ENCODE measurements at regions not wholly inside any gene's neighbourhood (a gene's known extent, or its start where the extent isn't known, plus 50 kb on each side); places are given as distances from the start of the nearest gene placed in this dataset.

GRCh38 chr13:37945651-37946575 lies 76.3 kb upstream of the TRPC4 start:
- Histone ChIP-seq H4K8ac (ENCODE audit: low read depth, low read length) (no peak overlapping the region), H3K27me3 (ENCODE audit: insufficient read depth, low read length) (no peaks in the 10 kb centered on the region), H3K4me3 (ENCODE audit: low read depth, low read length) (no peak overlapping the region), H3K4me2 (ENCODE audit: low read length) (no peak overlapping the region), H3K18ac (ENCODE audit: low read length) (no peak overlapping the region), H4K91ac (ENCODE audit: low read depth, low read length) (no peak overlapping the region), H3K79me1 (ENCODE audit: low read length) (no peaks in the 10 kb centered on the region), H3K79me2 (ENCODE audit: control insufficient read depth, insufficient read depth, low read length, poor library complexity) (no peaks in the 10 kb centered on the region), H3K36me3 (ENCODE audit: control insufficient read depth in 1 of 2, insufficient read depth in 2 of 2, low read length in 2 of 2) (no peaks in the 10 kb centered on the region), H3K9me3 (ENCODE audit: insufficient read depth, low read depth, low read length) (no peaks in the 10 kb centered on the region), H2AFZ (ENCODE audit: insufficient read depth, low read length, poor library complexity) (no peak overlapping the region), H3K23ac (ENCODE audit: low read length) (no peak overlapping the region), H3K27ac (ENCODE audit: low read depth, low read length) (no peak overlapping the region), H2BK120ac (ENCODE audit: insufficient read depth, low read length, poor library complexity) (no peak overlapping the region), H2AK5ac (ENCODE audit: low read length) (no peak overlapping the region), H4K12ac (ENCODE audit: low read depth, low read length) (no peak overlapping the region), H2BK12ac (ENCODE audit: low read length) (no peak overlapping the region), H3K9ac (ENCODE audit: low read length) (no peak overlapping the region), H2BK5ac (ENCODE audit: low read depth, low read length, poor library complexity) (no peak overlapping the region), H3K4me1 (ENCODE audit: control insufficient read depth in 1 of 2, insufficient read depth in 2 of 2, low read length in 2 of 2) (no peaks in the 10 kb centered on the region), H3K4ac (ENCODE audit: low read depth, low read length) (no peak overlapping the region), H3K14ac (ENCODE audit: low read length) (no peak overlapping the region)
- no CpG with 5 or more reads among the region's 4 CpGs for WGBS (ENCODE audit: extremely low coverage, insufficient coverage, insufficient read length)
- DNase-seq = no peak

GRCh38 chr13:37944869-37945442 lies 75.4 kb upstream of the TRPC4 start:
- no peak overlapping the region for H2AFZ ChIP-seq (ENCODE audit: insufficient read depth, low read length, poor library complexity)
- H3K79me1 ChIP-seq (ENCODE audit: low read length) = no peaks in the 10 kb centered on the region
- no peak overlapping the region for H3K14ac ChIP-seq (ENCODE audit: low read length)
- no CpG with 5 or more reads among the region's 8 CpGs for WGBS (ENCODE audit: extremely low coverage, insufficient coverage, insufficient read length)
- H3K23ac ChIP-seq (ENCODE audit: low read length) = no peak overlapping the region
- no peak overlapping the region for H4K8ac ChIP-seq (ENCODE audit: low read depth, low read length)
- H3K4me3 ChIP-seq (ENCODE audit: low read depth, low read length) = no peak overlapping the region
- H2AK5ac ChIP-seq (ENCODE audit: low read length) = no peak overlapping the region
- H3K9ac ChIP-seq (ENCODE audit: low read length) = no peak overlapping the region
- DNase-seq = no peak
- no peaks in the 10 kb centered on the region for H3K4me1 ChIP-seq (ENCODE audit: control insufficient read depth in 1 of 2, insufficient read depth in 2 of 2, low read length in 2 of 2)
- H3K18ac ChIP-seq (ENCODE audit: low read length) = no peak overlapping the region
- H3K4ac ChIP-seq (ENCODE audit: low read depth, low read length) = no peak overlapping the region
- H4K91ac ChIP-seq (ENCODE audit: low read depth, low read length) = no peak overlapping the region
- H3K27ac ChIP-seq (ENCODE audit: low read depth, low read length) = no peak overlapping the region
- no peak overlapping the region for H2BK5ac ChIP-seq (ENCODE audit: low read depth, low read length, poor library complexity)
- no peaks in the 10 kb centered on the region for H3K9me3 ChIP-seq (ENCODE audit: insufficient read depth, low read depth, low read length)
- H3K79me2 ChIP-seq (ENCODE audit: control insufficient read depth, insufficient read depth, low read length, poor library complexity) = no peaks in the 10 kb centered on the region
- H3K27me3 ChIP-seq (ENCODE audit: insufficient read depth, low read length) = no peaks in the 10 kb centered on the region
- no peak overlapping the region for H3K4me2 ChIP-seq (ENCODE audit: low read length)
- no peaks in the 10 kb centered on the region for H3K36me3 ChIP-seq (ENCODE audit: control insufficient read depth in 1 of 2, insufficient read depth in 2 of 2, low read length in 2 of 2)
- no peak overlapping the region for H4K12ac ChIP-seq (ENCODE audit: low read depth, low read length)
- no peak overlapping the region for H2BK12ac ChIP-seq (ENCODE audit: low read length)
- no peak overlapping the region for H2BK120ac ChIP-seq (ENCODE audit: insufficient read depth, low read length, poor library complexity)

- H2AFZ ChIP-seq (ENCODE audit: insufficient read depth, low read length, poor library complexity) = no peak overlapping the region
- H2BK120ac ChIP-seq (ENCODE audit: insufficient read depth, low read length, poor library complexity) = no peak overlapping the region
- no peak overlapping the region for H3K9ac ChIP-seq (ENCODE audit: low read length)
- no peak overlapping the region for H3K27ac ChIP-seq (ENCODE audit: low read depth, low read length)
- H3K23ac ChIP-seq (ENCODE audit: low read length) = no peak overlapping the region
- no peak for DNase-seq
- no peaks in the 10 kb centered on the region for H3K27me3 ChIP-seq (ENCODE audit: insufficient read depth, low read length)
- no peaks in the 10 kb centered on the region for H3K4me1 ChIP-seq (ENCODE audit: control insufficient read depth in 1 of 2, insufficient read depth in 2 of 2, low read length in 2 of 2)
- H3K18ac ChIP-seq (ENCODE audit: low read length) = no peak overlapping the region
- H2AK5ac ChIP-seq (ENCODE audit: low read length) = no peak overlapping the region
- no peak overlapping the region for H3K14ac ChIP-seq (ENCODE audit: low read length)
- no peak overlapping the region for H4K12ac ChIP-seq (ENCODE audit: low read depth, low read length)
- H3K4me2 ChIP-seq (ENCODE audit: low read length) = no peak overlapping the region
- no CpG with 5 or more reads among the region's 10 CpGs for WGBS (ENCODE audit: extremely low coverage, insufficient coverage, insufficient read length)
- H3K9me3 ChIP-seq (ENCODE audit: insufficient read depth, low read depth, low read length) = no peaks in the 10 kb centered on the region
- no peak overlapping the region for H2BK12ac ChIP-seq (ENCODE audit: low read length)
- no peak overlapping the region for H2BK5ac ChIP-seq (ENCODE audit: low read depth, low read length, poor library complexity)
- no peaks in the 10 kb centered on the region for H3K79me1 ChIP-seq (ENCODE audit: low read length)
- no peak overlapping the region for H4K8ac ChIP-seq (ENCODE audit: low read depth, low read length)
- H3K4me3 ChIP-seq (ENCODE audit: low read depth, low read length) = no peak overlapping the region
- H3K79me2 ChIP-seq (ENCODE audit: control insufficient read depth, insufficient read depth, low read length, poor library complexity) = no peaks in the 10 kb centered on the region
- no peak overlapping the region for H3K4ac ChIP-seq (ENCODE audit: low read depth, low read length)
- H4K91ac ChIP-seq (ENCODE audit: low read depth, low read length) = no peak overlapping the region
- H3K36me3 ChIP-seq (ENCODE audit: control insufficient read depth in 1 of 2, insufficient read depth in 2 of 2, low read length in 2 of 2) = no peaks in the 10 kb centered on the region
These were observed 74.7 kb upstream of the TRPC4 start for GRCh38 chr13:37944081-37944868.

- Histone ChIP-seq H2BK12ac (ENCODE audit: low read length) (no peak overlapping the region), H3K9me3 (ENCODE audit: insufficient read depth, low read depth, low read length) (no peaks in the 10 kb centered on the region), H3K4me1 (ENCODE audit: control insufficient read depth in 1 of 2, insufficient read depth in 2 of 2, low read length in 2 of 2) (no peaks in the 10 kb centered on the region), H4K8ac (ENCODE audit: low read depth, low read length) (no peak overlapping the region), H3K27ac (ENCODE audit: low read depth, low read length) (no peak overlapping the region), H2BK5ac (ENCODE audit: low read depth, low read length, poor library complexity) (no peak overlapping the region), H3K79me2 (ENCODE audit: control insufficient read depth, insufficient read depth, low read length, poor library complexity) (no peaks in the 10 kb centered on the region), H4K12ac (ENCODE audit: low read depth, low read length) (no peak overlapping the region), H3K9ac (ENCODE audit: low read length) (no peak overlapping the region), H2AK5ac (ENCODE audit: low read length) (no peak overlapping the region), H4K91ac (ENCODE audit: low read depth, low read length) (no peak overlapping the region), H3K4me2 (ENCODE audit: low read length) (no peak overlapping the region), H2AFZ (ENCODE audit: insufficient read depth, low read length, poor library complexity) (no peak overlapping the region), H3K23ac (ENCODE audit: low read length) (no peak overlapping the region), H3K79me1 (ENCODE audit: low read length) (no peaks in the 10 kb centered on the region), H3K14ac (ENCODE audit: low read length) (no peak overlapping the region), H3K36me3 (ENCODE audit: control insufficient read depth in 1 of 2, insufficient read depth in 2 of 2, low read length in 2 of 2) (no peaks in the 10 kb centered on the region), H3K4ac (ENCODE audit: low read depth, low read length) (no peak overlapping the region), H3K4me3 (ENCODE audit: low read depth, low read length) (no peak overlapping the region), H2BK120ac (ENCODE audit: insufficient read depth, low read length, poor library complexity) (no peak overlapping the region), H3K18ac (ENCODE audit: low read length) (no peak overlapping the region), H3K27me3 (ENCODE audit: insufficient read depth, low read length) (no peaks in the 10 kb centered on the region)
- no peak for DNase-seq
These were observed 73.4 kb upstream of the TRPC4 start for GRCh38 chr13:37942929-37943328.
